Pancreas (tissue), 10 donors: ENCODE measurements at regions not wholly inside any gene's neighbourhood (a gene's known extent, or its start where the extent isn't known, plus 50 kb on each side); places are given as distances from the start of the nearest gene placed in this dataset.
A peak's percentile ranks its signal among the peaks of the same experiment; 100 is the strongest.

Source experiments
- ATAC-seq, 4 donors: fragments of 200-7000 bp; cut with Tn5 transposase; one replicate each; pipeline versions ENCODE4 v1.8.0 to v1.9.1; 2020; ENCODE audit warnings: mild to moderate bottlenecking in 4 of 4, moderate library complexity in 4 of 4
- DNase-seq, 6 donors: peaks; one replicate each; pipeline ENCODE4 v3.0.0-alpha.2; 2020
- FAIRE-seq: peaks from 2 replicates; lab custom pipeline; 2012; peaks lifted over from hg19 to GRCh38; lab: Jason Lieb, UNC
- H3K27ac ChIP-seq, 4 donors: fragments of 200-600 bp; sonication (generic); 1 replicate in 3 of 4; 2 replicates in 1 of 4; pipeline versions ENCODE4 v1.5.0 to v1.8.0; 2020
- H3K27me3 ChIP-seq, 4 donors: fragments of 200-600 bp; one replicate each; pipeline ENCODE4 v1.8.0; 2021
- H3K36me3 ChIP-seq, 3 donors: fragments of 200-600 bp; sonication (generic) in 1 of 3; one replicate each; pipeline versions ENCODE4 v1.5.0 to v1.8.0; 2020 to 2021
- H3K4me1 ChIP-seq, 3 donors: fragments of 200-600 bp; one replicate each; pipeline ENCODE4 v1.8.0; 2021
- H3K4me3 ChIP-seq, 4 donors: fragments of 200-600 bp; sonication (generic) in 2 of 4; one replicate each; pipeline versions ENCODE4 v1.5.0 to v1.8.0; 2020 to 2021
- H3K9me3 ChIP-seq, 4 donors: fragments of 200-600 bp; one replicate each; pipeline ENCODE4 v1.8.0; 2021
- CTCF ChIP-seq, 4 donors: fragments of 200-600 bp; sonication (generic) in 3 of 4; IDR thresholded peaks; one replicate each; pipeline versions ENCODE4 v1.5.0 to v1.8.0; 2021; ENCODE audit warnings: antibody characterized with exemption in 4 of 4
- WGBS, 2 donors: extraction: QIAGEN DNeasy Blood & Tissue Kit; methylation state at CpG; one replicate each; pipeline ENCODE4 v1.1.7; 2013; 5-methylcytosine and 5-hydroxymethylcytosine counted together
- intact Hi-C, 3 donors: fragments of 100-400 bp; cut with DNase I; formaldehyde crosslinking; loops; one replicate each; pipeline versions ENCODE4 v1.11.1 to v1.14.2; 2022
- donor health status: healthy with polysubstance abuse.
- donor health status: DM: no; HTN: no; CAD: no; lungs with moderate emphysema.
- donor health status: DM: no; HTN: no; CAD: no.
- donor health status: control.
- donor health status: control.
- donor health status: Bipolar disorder and iron deficiency.
- donor health status: DM: yes; HTN: yes; CAD: no.
- donor health status: DM: no; HTN: no; CAD: no.
- donor health status: DM: no; HTN: no; CAD: no.
- donor health status: DM: yes; HTN: yes; CAD: no.

- peaks cover 0 to 12% (median 4%) of the 10 kb centered on the region in 3 donors for H3K4me1 ChIP-seq
- DNase-seq, result no peak
- FAIRE-seq, result no peak
- no peaks in the 10 kb centered on the region for H3K36me3 ChIP-seq
- intact Hi-C loops, result no loop called here
- 88 to 91% methylated on average over 5 of the region's 5 CpGs for WGBS, 2 donors
- H3K9me3 ChIP-seq, result no peaks in the 10 kb centered on the region
- H3K27ac ChIP-seq, result no peak overlapping the region
- no peaks in the 10 kb centered on the region for H3K27me3 ChIP-seq
- no peak overlapping the region for H3K4me3 ChIP-seq
- no peak for ATAC-seq
- TF ChIP-seq CTCF (IDR thresholded peaks at IDR 0.05), result no peak
Measured at GRCh38 chr3:88812576-88812975, 294.8 kb upstream of the EPHA3 start.

- intact Hi-C loops, result no loop called here
- WGBS, 2 donors, result 41 to 44% methylated on average over 4 of the region's 4 CpGs
- Histone ChIP-seq H3K4me3 (no peak overlapping the region), H3K27me3 (no peaks in the 10 kb centered on the region), H3K36me3 (no peaks in the 10 kb centered on the region), H3K9me3 (no peaks in the 10 kb centered on the region), H3K27ac (no peak overlapping the region), H3K4me1 (peaks cover 0 to 5% (median 0%) of the 10 kb centered on the region in 3 donors)
- ATAC-seq, result peak in 2 of 4 donors; percentile 65 to 67
- no peak for TF ChIP-seq CTCF (IDR thresholded peaks at IDR 0.05)
- FAIRE-seq, result no peak
- DNase-seq, result no peak
Measured at GRCh38 chr3:88816445-88816844, 291.0 kb upstream of the EPHA3 start.

GRCh38 chr3:88824666-88825564 is 282.5 kb upstream of the EPHA3 start:
- FAIRE-seq (no peak), DNase-seq (no peak), ATAC-seq (no peak)
- no peaks in the 10 kb centered on the region for H3K36me3 ChIP-seq
- TF ChIP-seq CTCF (IDR thresholded peaks at IDR 0.05), result no peak
- H3K27ac ChIP-seq, result no peak overlapping the region
- intact Hi-C loops, result no loop called here
- H3K9me3 ChIP-seq, result no peaks in the 10 kb centered on the region
- WGBS, 2 donors, result 80 to 85% methylated on average over 5 of the region's 5 CpGs
- H3K4me1 ChIP-seq, result no peaks in the 10 kb centered on the region
- no peak overlapping the region for H3K4me3 ChIP-seq
- H3K27me3 ChIP-seq, result no peaks in the 10 kb centered on the region

GRCh38 chr3:88828466-88828865 is 279.0 kb upstream of the EPHA3 start:
- ATAC-seq (no peak), DNase-seq (no peak), FAIRE-seq (no peak)
- Histone ChIP-seq H3K27ac (no peak overlapping the region), H3K4me1 (no peaks in the 10 kb centered on the region), H3K9me3 (no peaks in the 10 kb centered on the region), H3K4me3 (no peak overlapping the region), H3K27me3 (no peaks in the 10 kb centered on the region), H3K36me3 (no peaks in the 10 kb centered on the region)
- intact Hi-C loops, result no loop called here
- 56 to 63% methylated on average over 2 of the region's 2 CpGs for WGBS, 2 donors
- TF ChIP-seq CTCF (IDR thresholded peaks at IDR 0.05), result no peak

- WGBS, 2 donors, result 71 to 89% methylated on average over 2 of the region's 2 CpGs
- DNase-seq (no peak), ATAC-seq (no peak), FAIRE-seq (no peak)
- intact Hi-C loops, result no loop called here
- Histone ChIP-seq H3K27ac (no peak overlapping the region), H3K9me3 (no peaks in the 10 kb centered on the region), H3K36me3 (no peaks in the 10 kb centered on the region), H3K4me1 (no peaks in the 10 kb centered on the region), H3K27me3 (no peaks in the 10 kb centered on the region), H3K4me3 (no peak overlapping the region)
- no peak for TF ChIP-seq CTCF (IDR thresholded peaks at IDR 0.05)
Measured at GRCh38 chr3:88852606-88853005, 254.8 kb upstream of the EPHA3 start.
